ENCODE measurements at regions not wholly inside any gene's neighbourhood (a gene's known extent, or its start where the extent isn't known, plus 50 kb on each side); places are given as distances from the start of the nearest gene placed in this dataset.

GRCh38 chr1:5410652-5411051 is 581.6 kb downstream of the NPHP4 start:
- Histone ChIP-seq H3K79me2 (ENCODE audit: control insufficient read depth, insufficient read depth, low read length) (no peaks in the 10 kb centered on the region), H3K4me3 (replicated peaks in 1 of 4; ENCODE audit: control extremely low read depth in 1 of 4, insufficient read depth in 1 of 4, low read depth in 3 of 4, low read length in 4 of 4) (no peak overlapping the region), H3K4me1 (ENCODE audit: control insufficient read depth, extremely low read depth, insufficient read depth, low read length) (no peaks in the 10 kb centered on the region), H2AFZ (ENCODE audit: low read length) (no peak overlapping the region), H3K36me3 (ENCODE audit: control insufficient read depth, insufficient read depth, low read length) (no peaks in the 10 kb centered on the region), H3K9me3 (ENCODE audit: control insufficient read depth, insufficient read depth, low read depth, low read length) (no peaks in the 10 kb centered on the region), H3K27ac (ENCODE audit: insufficient read depth, low read length) (no peak overlapping the region), H3K4me2 (ENCODE audit: extremely low read depth, insufficient read depth, low read length) (no peak overlapping the region), H4K20me1 (ENCODE audit: control insufficient read depth, extremely low read depth, insufficient read depth, low read length) (no peaks in the 10 kb centered on the region), H3K9ac (ENCODE audit: insufficient read depth, low read length) (no peak overlapping the region), H3K27me3 (ENCODE audit: control insufficient read depth, insufficient read depth, low read length) (no peaks in the 10 kb centered on the region)
- no peak for DNase-seq (ENCODE audit: low read depth in 2 of 2)
- TF ChIP-seq EZH2 (IDR thresholded peaks at IDR 0.05; ENCODE audit: low read length, missing control alignments) (no peak), CTCF (conservative IDR thresholded peaks at IDR 0.05 in 1 of 2, IDR thresholded peaks at IDR 0.05 in 1 of 2; ENCODE audit: low read depth in 1 of 2, low read length in 2 of 2) (no peak)

GRCh38 chr1:5408401-5408800 is 583.8 kb downstream of the NPHP4 start:
- no peaks in the 10 kb centered on the region for H3K79me2 ChIP-seq (ENCODE audit: control insufficient read depth, insufficient read depth, low read length)
- no peak for DNase-seq (ENCODE audit: low read depth in 2 of 2)
- no peak overlapping the region for H3K4me2 ChIP-seq (ENCODE audit: extremely low read depth, insufficient read depth, low read length)
- no peak for TF ChIP-seq CTCF (conservative IDR thresholded peaks at IDR 0.05 in 1 of 2, IDR thresholded peaks at IDR 0.05 in 1 of 2; ENCODE audit: low read depth in 1 of 2, low read length in 2 of 2)
- no peak for TF ChIP-seq EZH2 (IDR thresholded peaks at IDR 0.05; ENCODE audit: low read length, missing control alignments)
- H4K20me1 ChIP-seq (ENCODE audit: control insufficient read depth, extremely low read depth, insufficient read depth, low read length): no peaks in the 10 kb centered on the region
- H3K27ac ChIP-seq (ENCODE audit: insufficient read depth, low read length): no peak overlapping the region
- no peak overlapping the region for H3K4me3 ChIP-seq (replicated peaks in 1 of 4; ENCODE audit: control extremely low read depth in 1 of 4, insufficient read depth in 1 of 4, low read depth in 3 of 4, low read length in 4 of 4)
- H3K36me3 ChIP-seq (ENCODE audit: control insufficient read depth, insufficient read depth, low read length): no peaks in the 10 kb centered on the region
- no peaks in the 10 kb centered on the region for H3K9me3 ChIP-seq (ENCODE audit: control insufficient read depth, insufficient read depth, low read depth, low read length)
- no peaks in the 10 kb centered on the region for H3K27me3 ChIP-seq (ENCODE audit: control insufficient read depth, insufficient read depth, low read length)
- H3K9ac ChIP-seq (ENCODE audit: insufficient read depth, low read length): no peak overlapping the region
- H3K4me1 ChIP-seq (ENCODE audit: control insufficient read depth, extremely low read depth, insufficient read depth, low read length): no peaks in the 10 kb centered on the region
- no peak overlapping the region for H2AFZ ChIP-seq (ENCODE audit: low read length)

GRCh38 chr1:5405263-5405662 is 587.0 kb downstream of the NPHP4 start:
- no peak for TF ChIP-seq CTCF (conservative IDR thresholded peaks at IDR 0.05 in 1 of 2, IDR thresholded peaks at IDR 0.05 in 1 of 2; ENCODE audit: low read depth in 1 of 2, low read length in 2 of 2)
- no peak for TF ChIP-seq EZH2 (IDR thresholded peaks at IDR 0.05; ENCODE audit: low read length, missing control alignments)
- H3K4me3 ChIP-seq (replicated peaks in 1 of 4; ENCODE audit: control extremely low read depth in 1 of 4, insufficient read depth in 1 of 4, low read depth in 3 of 4, low read length in 4 of 4): no peak overlapping the region
- H3K79me2 ChIP-seq (ENCODE audit: control insufficient read depth, insufficient read depth, low read length): no peaks in the 10 kb centered on the region
- no peaks in the 10 kb centered on the region for H4K20me1 ChIP-seq (ENCODE audit: control insufficient read depth, extremely low read depth, insufficient read depth, low read length)
- no peaks in the 10 kb centered on the region for H3K27me3 ChIP-seq (ENCODE audit: control insufficient read depth, insufficient read depth, low read length)
- no peak overlapping the region for H3K27ac ChIP-seq (ENCODE audit: insufficient read depth, low read length)
- no peak overlapping the region for H3K4me2 ChIP-seq (ENCODE audit: extremely low read depth, insufficient read depth, low read length)
- no peak for DNase-seq (ENCODE audit: low read depth in 2 of 2)
- H3K9me3 ChIP-seq (ENCODE audit: control insufficient read depth, insufficient read depth, low read depth, low read length): no peaks in the 10 kb centered on the region
- H2AFZ ChIP-seq (ENCODE audit: low read length): no peak overlapping the region
- H3K9ac ChIP-seq (ENCODE audit: insufficient read depth, low read length): no peak overlapping the region
- H3K4me1 ChIP-seq (ENCODE audit: control insufficient read depth, extremely low read depth, insufficient read depth, low read length): no peaks in the 10 kb centered on the region
- H3K36me3 ChIP-seq (ENCODE audit: control insufficient read depth, insufficient read depth, low read length): no peaks in the 10 kb centered on the region

All from fibroblast of lung (primary cell).